HEK293 (cell line): ENCODE measurements at regions not wholly inside any gene's neighbourhood (a gene's known extent, or its start where the extent isn't known, plus 50 kb on each side); places are given as distances from the start of the nearest gene placed in this dataset.

ENCODE experiments used
- CTCF ChIP-seq: fragments of 450-650 bp; formaldehyde crosslinking; IDR thresholded peaks from 2 replicates; pipeline ENCODE4 v1.5.1; 2016; ENCODE audit warnings: missing biosample characterization, missing genetic modification characterization
- ZNF76 ChIP-seq: fragments of 450-650 bp; formaldehyde crosslinking; IDR thresholded peaks from 2 replicates; pipeline ENCODE4; 2016; ENCODE audit warnings: low read depth, missing biosample characterization, missing genetic modification characterization, borderline replicate concordance

GRCh38 chr2:38141501-38141900 lies 65.5 kb upstream of the CYP1B1 start:
- TF ChIP-seq CTCF (tag by site-specific recombination) = no peak
- no peak for TF ChIP-seq ZNF76 (tag by site-specific recombination)
